NCI-H2227 (cell line): ENCODE measurements at regions not wholly inside any gene's neighbourhood (a gene's known extent, or its start where the extent isn't known, plus 50 kb on each side); places are given as distances from the start of the nearest gene placed in this dataset.

Experiments used
- DNase-seq: peaks from one replicate; lab custom pipeline; 2025; ENCODE audit not compliant: unreplicated experiment; lab: John Stamatoyannopoulos, UW

DNA sequence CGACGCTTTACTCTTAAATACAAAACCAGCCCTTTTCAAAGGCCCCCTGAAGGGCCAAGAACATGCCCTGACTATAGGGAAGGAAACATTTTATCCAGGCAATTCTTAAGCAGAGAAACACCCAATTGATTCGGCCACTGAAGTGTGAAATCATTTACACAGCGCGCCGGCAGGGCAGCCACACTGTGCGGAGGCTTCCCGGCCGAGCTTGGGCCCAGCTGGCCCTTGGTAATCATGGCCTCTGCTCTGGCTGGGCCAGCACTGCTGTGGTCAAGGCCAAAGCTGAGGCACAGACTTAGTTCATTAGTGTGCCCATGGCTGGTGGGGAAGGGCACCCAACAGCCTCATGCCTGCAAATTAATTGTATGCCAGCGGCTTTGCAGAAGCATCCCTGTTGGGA lies 143.7 kb upstream of the HABP2 start:
- DNase-seq = no peak

DNA sequence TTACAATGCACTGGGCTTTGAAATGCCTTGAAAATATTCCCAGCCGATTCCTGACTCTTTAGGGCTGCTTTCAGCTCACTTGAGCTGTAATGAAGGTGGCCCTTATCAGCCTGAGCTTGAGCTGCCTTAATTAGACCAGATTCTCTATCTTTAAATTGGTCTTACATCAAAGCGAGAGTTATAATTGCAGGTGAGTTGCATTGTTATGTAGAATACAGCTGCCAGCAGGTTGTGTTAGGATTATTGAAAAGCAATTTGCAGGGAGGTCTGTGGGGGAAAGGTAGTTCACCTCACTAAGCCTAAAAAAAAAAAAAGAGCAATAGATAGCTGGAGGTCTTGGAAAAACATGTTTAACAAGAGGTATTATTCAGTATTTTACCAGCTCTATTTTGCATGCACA lies 142.2 kb upstream of the HABP2 start:
- DNase-seq = no peak

GRCh38 chr10:113411456-113411855 lies 141.4 kb upstream of the HABP2 start:
- no peak for DNase-seq

DNA sequence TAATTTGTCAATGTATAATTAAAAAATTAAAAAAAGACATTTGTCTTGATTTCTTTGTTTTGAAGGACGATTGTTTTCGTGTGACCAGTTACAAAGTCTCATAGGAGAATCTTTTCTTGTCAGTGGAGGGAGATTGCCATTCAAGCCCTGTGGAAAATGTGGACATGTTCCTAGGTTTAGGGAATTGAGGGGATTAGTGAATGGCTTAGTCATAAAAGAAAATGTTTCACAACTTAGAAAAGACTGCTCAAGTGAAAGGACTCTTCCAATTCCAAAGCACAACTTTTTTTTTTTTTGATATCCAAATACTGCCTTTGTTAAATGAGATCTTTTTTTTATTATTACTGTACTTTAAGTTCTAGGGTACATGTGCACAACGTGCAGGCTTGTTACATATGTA lies 140.7 kb upstream of the HABP2 start:
- no peak for DNase-seq

DNA sequence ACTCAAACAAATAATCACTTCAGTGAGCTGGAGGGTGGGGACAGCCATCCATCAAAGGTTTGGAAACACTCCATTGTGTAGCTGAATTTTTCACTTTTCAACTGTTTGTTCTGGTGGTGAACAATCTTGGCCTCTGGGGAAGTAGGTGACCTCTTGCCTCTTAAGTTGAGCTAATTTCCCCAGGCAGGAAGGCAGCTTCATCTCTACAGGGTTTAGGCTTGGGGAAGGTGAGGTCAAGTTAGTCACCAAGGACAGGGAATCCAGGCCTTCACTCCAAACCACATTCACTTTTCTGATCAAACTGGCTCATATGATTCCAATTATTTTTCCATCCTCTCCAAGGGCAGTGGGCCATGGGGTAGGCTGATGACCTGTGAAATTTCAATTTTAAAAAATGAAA lies 138.3 kb upstream of the HABP2 start:
- no peak for DNase-seq

DNA sequence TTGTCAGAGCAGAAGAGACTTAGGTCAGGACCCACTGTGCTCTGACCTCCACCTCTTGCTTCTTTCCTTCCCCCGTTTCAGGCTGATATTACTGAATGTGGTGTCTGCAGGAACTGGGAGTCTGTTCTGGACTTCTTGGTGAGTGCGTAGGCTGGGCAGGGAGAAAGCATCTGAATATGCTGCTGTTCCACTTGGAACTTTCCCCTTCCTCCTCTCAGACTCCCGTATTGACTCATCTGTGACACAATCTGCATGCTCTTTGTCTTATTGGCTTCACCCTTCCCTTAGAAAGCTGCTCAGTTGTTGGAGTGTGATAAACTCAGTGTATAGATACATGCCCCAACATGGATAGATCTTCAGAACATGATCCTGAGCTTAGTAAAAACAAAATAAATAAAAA lies 137.6 kb upstream of the HABP2 start:
- DNase-seq = no peak

- no peak for DNase-seq
Measured at GRCh38 chr10:113420057-113420732, 132.7 kb upstream of the HABP2 start.

DNA sequence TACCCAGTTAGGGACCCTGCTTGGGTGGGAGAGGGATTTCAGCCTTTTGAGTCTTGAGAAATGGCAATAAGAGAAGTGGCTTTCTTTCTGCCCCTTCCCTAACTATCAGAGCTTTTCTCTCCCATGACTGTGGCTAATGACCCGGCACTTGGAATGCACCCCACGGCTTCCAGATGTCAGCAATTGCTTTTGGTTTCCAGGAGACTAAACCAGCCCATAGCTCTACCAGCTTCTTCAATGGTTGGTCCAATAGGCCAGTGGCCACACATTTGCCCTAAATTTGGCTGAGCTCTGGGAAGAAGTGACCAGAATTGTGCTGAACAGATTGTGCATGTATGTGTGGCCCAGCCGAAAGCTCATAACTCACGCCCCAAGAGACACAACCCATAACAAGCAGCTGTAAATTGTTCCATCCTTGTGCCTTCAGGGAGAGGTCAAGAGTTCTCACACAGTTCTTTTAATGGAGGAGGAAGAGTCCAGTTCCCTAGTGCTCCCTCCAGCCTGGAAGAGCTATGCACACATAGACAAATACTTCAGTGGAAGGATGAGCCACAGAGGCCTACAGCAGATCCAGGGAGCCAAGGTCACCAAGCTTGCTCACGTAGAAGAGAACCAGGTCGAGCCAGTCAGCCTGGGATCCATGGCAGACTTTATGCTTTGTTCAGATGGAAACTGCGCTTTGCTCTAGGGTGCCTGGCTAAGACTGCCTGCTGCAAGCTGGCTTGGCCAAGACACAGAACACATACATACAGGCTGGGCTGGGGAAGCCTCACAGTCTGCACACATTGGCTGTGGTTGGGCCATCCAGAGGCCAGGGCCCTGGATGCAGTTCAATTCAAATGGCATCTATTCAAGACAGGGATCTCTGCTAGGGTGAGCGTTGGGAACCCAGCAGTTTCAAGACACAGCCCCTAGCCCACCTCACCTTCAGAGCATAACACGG lies 131.8 kb upstream of the HABP2 start:
- DNase-seq = no peak

- DNase-seq = no peak
Measured at GRCh38 chr10:113422371-113422770, 130.5 kb upstream of the HABP2 start.

DNA sequence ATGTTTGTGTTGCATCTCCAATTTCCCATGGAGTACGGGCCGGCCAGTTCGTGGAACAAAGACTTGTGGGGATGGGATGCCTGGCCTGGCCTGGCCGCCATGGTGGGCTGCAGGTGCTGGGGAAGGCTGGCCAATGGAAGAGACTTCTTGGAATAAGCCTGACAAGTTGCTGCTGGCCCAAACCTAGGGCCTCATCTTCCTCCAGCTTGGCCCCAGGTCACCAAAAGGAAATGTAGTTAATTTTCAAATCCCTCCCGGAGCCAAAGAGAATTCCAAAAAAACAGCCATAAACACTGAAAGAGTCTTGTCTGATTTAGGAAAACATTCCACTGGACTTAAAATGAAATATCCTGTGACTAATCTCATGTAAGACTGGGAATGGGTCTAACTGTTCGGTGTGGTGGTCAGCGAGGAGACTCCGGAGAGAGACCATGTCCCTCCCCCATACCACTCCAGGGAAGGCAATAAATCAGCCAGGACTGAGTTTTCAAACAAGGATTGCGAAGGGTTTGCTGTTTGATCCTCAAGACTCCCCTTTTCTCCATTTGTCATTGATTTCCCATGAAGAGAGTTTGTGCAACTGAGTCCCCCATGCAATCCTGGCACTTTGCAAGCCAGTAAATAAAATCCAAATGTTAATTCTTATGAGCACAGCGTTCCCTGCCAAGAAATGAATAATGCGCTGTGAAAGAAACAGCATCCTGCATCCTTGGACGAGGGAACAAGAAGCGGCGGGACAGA lies 128.7 kb upstream of the HABP2 start:
- no peak for DNase-seq

DNA sequence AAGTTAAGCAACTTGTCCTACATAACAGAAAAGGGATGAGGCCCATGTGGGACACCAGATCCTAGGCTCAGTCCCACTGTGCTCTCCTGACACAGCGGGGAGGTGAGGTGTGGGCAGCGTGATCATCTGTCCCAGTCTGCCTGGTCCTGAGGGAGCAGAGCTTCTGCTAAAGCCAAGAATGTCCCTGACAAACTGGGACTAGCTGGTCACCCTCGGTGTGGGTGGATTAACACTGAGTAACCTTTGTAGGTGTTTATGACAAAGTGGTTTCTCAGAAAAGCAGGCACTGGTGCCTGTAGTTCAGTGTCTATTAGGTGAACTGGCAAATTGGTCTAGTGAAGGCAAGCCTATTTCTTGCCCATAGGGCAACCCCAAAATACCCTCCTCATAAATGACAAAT lies 127.8 kb upstream of the HABP2 start:
- no peak for DNase-seq

DNA sequence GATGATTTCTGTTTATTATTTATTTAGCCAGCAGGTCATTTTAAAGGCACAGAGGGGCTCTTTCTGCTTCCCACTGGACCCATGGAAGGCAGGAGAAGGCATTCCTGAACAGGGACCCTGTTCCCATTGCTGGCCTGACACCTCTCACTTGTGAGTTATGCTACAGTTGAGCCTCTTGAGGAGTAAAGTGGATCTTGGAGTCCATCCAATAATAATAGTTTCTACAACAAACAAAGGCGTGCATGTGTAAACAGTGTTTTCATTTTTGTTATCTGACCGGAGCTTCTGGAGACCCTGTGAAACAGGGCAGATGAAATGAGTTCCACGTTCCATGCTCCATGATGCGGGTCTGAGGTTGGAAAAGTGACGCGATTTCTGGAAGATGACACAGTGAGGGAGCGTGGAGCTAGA lies 127.3 kb upstream of the HABP2 start:
- no peak for DNase-seq

- no peak for DNase-seq
Measured at GRCh38 chr10:113426181-113426877, 126.5 kb upstream of the HABP2 start.

GRCh38 chr10:113427236-113427735 lies 125.6 kb upstream of the HABP2 start:
- no peak for DNase-seq

GRCh38 chr10:113427811-113428558 lies 124.9 kb upstream of the HABP2 start:
- DNase-seq = peak; percentile 1

GRCh38 chr10:113430634-113431397 lies 122.0 kb upstream of the HABP2 start:
- no peak for DNase-seq

DNA sequence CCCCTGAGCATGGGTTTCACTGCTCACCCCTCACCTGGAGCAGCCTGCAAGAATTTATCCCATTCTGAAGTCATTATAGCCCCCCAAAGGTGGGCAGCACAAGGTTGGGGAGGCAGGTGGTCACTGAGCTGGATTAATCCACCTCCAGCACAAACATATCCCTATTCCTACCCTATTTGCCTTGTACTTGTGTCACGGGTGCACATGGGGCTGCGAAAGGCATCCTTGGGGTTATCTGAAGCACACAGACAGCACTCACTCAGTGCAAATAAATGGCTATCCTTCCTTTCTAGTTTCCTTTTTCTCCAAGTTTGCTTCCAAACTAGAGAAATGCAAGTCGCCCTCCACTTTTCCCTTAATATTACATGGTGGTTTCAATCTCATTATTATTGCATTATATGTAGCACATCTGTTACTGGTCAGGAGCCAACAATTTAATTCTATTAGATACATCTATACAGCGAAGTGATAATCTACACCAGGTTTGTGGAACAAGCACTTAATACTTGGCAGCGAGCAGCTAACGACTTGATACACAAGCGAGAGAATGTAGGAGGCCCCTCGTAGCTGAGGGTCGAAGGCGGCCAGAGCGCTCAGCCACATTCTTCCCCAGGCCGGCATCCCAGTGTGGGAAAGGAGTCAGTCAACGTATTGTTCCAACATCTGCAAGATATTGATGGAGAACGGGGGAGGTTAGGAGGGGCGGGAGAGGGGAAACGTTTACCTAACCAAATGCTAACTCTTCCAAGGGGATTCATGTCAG lies 121.3 kb upstream of the HABP2 start:
- no peak for DNase-seq

DNA sequence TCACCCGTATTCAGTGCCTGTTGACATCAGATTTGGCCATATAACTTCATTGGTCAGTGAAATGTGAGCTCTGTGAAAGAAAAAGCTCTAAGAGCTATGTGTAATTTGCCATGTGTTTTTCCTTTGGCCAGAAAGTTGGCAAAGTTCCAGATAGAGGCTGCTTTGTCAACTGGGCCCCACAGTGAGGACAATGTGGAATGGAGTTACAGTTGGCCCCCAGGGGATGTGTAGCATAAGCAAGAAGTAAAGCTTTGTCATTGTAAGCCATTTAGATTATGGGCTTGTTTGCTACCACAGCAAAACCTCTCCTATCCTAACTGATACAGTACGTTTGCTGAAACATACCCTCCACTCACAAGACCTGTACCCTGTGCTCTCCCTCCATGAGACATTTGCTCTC lies 119.1 kb upstream of the HABP2 start:
- peak; percentile 2 for DNase-seq

DNA sequence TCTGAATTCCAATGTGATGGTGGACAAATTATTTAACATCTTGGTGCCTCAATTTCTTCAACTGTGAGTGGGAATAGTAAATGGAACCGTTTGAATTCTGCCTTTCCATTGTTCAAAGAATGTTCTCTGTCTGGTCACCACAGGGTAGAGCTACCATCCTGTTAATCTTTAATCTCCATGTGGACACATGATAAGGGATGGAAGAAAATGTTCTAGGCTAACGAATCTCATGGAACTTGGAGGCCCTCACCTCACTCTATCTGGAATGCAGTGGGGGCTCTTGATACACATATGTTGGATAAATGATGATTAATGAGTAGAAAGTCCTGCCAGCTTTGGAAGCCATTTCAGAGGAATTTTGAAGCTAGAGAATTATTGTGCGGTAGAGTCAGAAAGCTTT lies 118.5 kb upstream of the HABP2 start:
- no peak for DNase-seq
